GM23338 (cell line): ENCODE measurements at regions not wholly inside any gene's neighbourhood (a gene's known extent, or its start where the extent isn't known, plus 50 kb on each side); places are given as distances from the start of the nearest gene placed in this dataset.

ENCODE experiments used
- ATAC-seq: fragments of 200-7000 bp; cut with Tn5 transposase; 3 replicates; pipeline ENCODE4 v1.9.1; 2020
- DNase-seq: peaks from one replicate; pipeline ENCODE4 v3.0.0-alpha.2; 2015; ENCODE audit warnings: low spot score
- H2AFZ ChIP-seq: fragments of 200-600 bp; sonication (generic); 2 replicates; pipeline ENCODE4 v1.8.0; 2016; ENCODE audit warnings: antibody characterized with exemption, mild to moderate bottlenecking, moderate library complexity
- H3F3A ChIP-seq: fragments of 200-600 bp; sonication (generic); replicated peaks from 2 replicates; pipeline ENCODE4 v1.8.0; 2017; ENCODE audit warnings: antibody characterized with exemption, mixed run types, low read depth
- H3K27ac ChIP-seq: fragments of 200-600 bp; sonication (generic); 2 replicates; pipeline ENCODE4 v1.6.1; 2016; ENCODE audit warnings: low read depth
- H3K27me3 ChIP-seq: fragments of 200-600 bp; sonication (generic); 2 replicates; pipeline ENCODE4 v1.8.0; 2016; ENCODE audit warnings: mild to moderate bottlenecking, mixed run types, moderate library complexity; ENCODE audit not compliant: insufficient read depth
- H3K36me3 ChIP-seq: fragments of 200-600 bp; sonication (generic); 2 replicates; pipeline ENCODE4 v1.8.0; 2016; ENCODE audit warnings: mild to moderate bottlenecking; ENCODE audit not compliant: insufficient read depth
- H3K4me1 ChIP-seq: fragments of 200-600 bp; sonication (generic); 2 replicates; pipeline ENCODE4 v1.8.0; 2016; ENCODE audit warnings: mild to moderate bottlenecking, moderate library complexity; ENCODE audit not compliant: insufficient read depth
- H3K4me2 ChIP-seq: fragments of 200-600 bp; sonication (generic); 2 replicates; pipeline ENCODE4 v1.7.1; 2017; ENCODE audit warnings: mixed run types
- H3K4me3 ChIP-seq: fragments of 200-600 bp; sonication (generic); 2 replicates; pipeline ENCODE4 v1.6.1; 2016; ENCODE audit warnings: mixed run types
- H3K79me2 ChIP-seq: fragments of 200-600 bp; sonication (generic); replicated peaks from 2 replicates; pipeline ENCODE4 v1.8.0; 2017; ENCODE audit warnings: mild to moderate bottlenecking; ENCODE audit not compliant: insufficient read depth
- H3K9me2 ChIP-seq: fragments of 200-600 bp; sonication (generic); 2 replicates; pipeline ENCODE4 v1.8.0; 2017; ENCODE audit not compliant: insufficient read depth
- H4K20me1 ChIP-seq: fragments of 200-600 bp; sonication (generic); replicated peaks from 2 replicates; pipeline ENCODE4 v1.8.0; 2017; ENCODE audit warnings: mild to moderate bottlenecking; ENCODE audit not compliant: insufficient read depth
- H3K27ac Mint-ChIP-seq: 2 replicates; pipeline ENCODE4 v1.8.0; 2020; ENCODE audit warnings: inconsistent platforms, mild to moderate bottlenecking, moderate library complexity, mixed read lengths
- H3K27me3 Mint-ChIP-seq: 3 replicates; pipeline ENCODE4 v1.8.0; 2022; ENCODE audit warnings: low read depth, mild to moderate bottlenecking, moderate library complexity, mixed read lengths, inconsistent platforms; ENCODE audit not compliant: insufficient read depth, poor library complexity
- H3K36me3 Mint-ChIP-seq: 3 replicates; pipeline ENCODE4 v1.8.0; 2021; ENCODE audit warnings: low read depth, mild to moderate bottlenecking, inconsistent platforms, moderate library complexity, mixed read lengths
- H3K4me1 Mint-ChIP-seq: 3 replicates; pipeline ENCODE4 v1.8.0; 2020; ENCODE audit warnings: mild to moderate bottlenecking, inconsistent platforms, mixed read lengths
- H3K4me3 Mint-ChIP-seq: 3 replicates; pipeline ENCODE4 v1.8.0; 2021; ENCODE audit warnings: moderate library complexity, mild to moderate bottlenecking, inconsistent platforms, mixed read lengths
- H3K9me3 Mint-ChIP-seq: 3 replicates; pipeline ENCODE4 v1.8.0; 2020; ENCODE audit warnings: moderate library complexity, mild to moderate bottlenecking, inconsistent platforms, mixed read lengths
- EZH2 ChIP-seq: fragments of 200-600 bp; sonication (generic); IDR thresholded peaks from one replicate; pipeline ENCODE4 v1.8.0; 2017; ENCODE audit warnings: antibody characterized with exemption, mild to moderate bottlenecking, low read depth; ENCODE audit not compliant: unreplicated experiment
- JUNB ChIP-seq: IDR thresholded peaks from one replicate; pipeline ENCODE4 v1.6.1; 2016; ENCODE audit warnings: antibody characterized with exemption; ENCODE audit not compliant: unreplicated experiment
- POLR2AphosphoS5 ChIP-seq: IDR thresholded peaks from 2 replicates; pipeline ENCODE4 v1.6.1; 2016; ENCODE audit warnings: antibody characterized with exemption, low read depth
- ZNF331 ChIP-seq: fragments of 250-450 bp; sonication (Bioruptor Pico); IDR thresholded peaks from 2 replicates; pipeline ENCODE4 v1.5.0; 2020; ENCODE audit warnings: low read depth, mild to moderate bottlenecking, moderate library complexity
- ZNF462 ChIP-seq: fragments of 250-450 bp; sonication (Bioruptor Pico); IDR thresholded peaks from 2 replicates; pipeline ENCODE4 v1.5.0; 2020; ENCODE audit warnings: mild to moderate bottlenecking, moderate library complexity

- H3K4me2 ChIP-seq: peak overlapping the region; percentile 30
- no peak overlapping the region; the same call in 1 of the 2 replicates for H3K27ac ChIP-seq
- no peaks in the 10 kb centered on the region for H3F3A ChIP-seq
- H3K9me3 Mint-ChIP-seq: no peaks in the 10 kb centered on the region
- H2AFZ ChIP-seq: no peak overlapping the region
- H3K27me3 Mint-ChIP-seq: no peaks in the 10 kb centered on the region
- peaks cover 11% of the 10 kb centered on the region for H3K4me1 ChIP-seq
- H4K20me1 ChIP-seq: no peaks in the 10 kb centered on the region
- H3K27me3 ChIP-seq: no peaks in the 10 kb centered on the region
- DNase-seq (peak; percentile 63), ATAC-seq (peak; percentile 71)
- H3K4me1 Mint-ChIP-seq: peaks cover 24% of the 10 kb centered on the region
- TF ChIP-seq POLR2AphosphoS5 (no peak), ZNF462 (CRISPR knock-in tag) (peak; percentile 79)
- no peak overlapping the region for H3K4me3 Mint-ChIP-seq
- H3K36me3 ChIP-seq: no peaks in the 10 kb centered on the region
- H3K9me2 ChIP-seq: no peaks in the 10 kb centered on the region; the same call in 1 of the 2 replicates
- H3K27ac Mint-ChIP-seq: no peak overlapping the region
- H3K36me3 Mint-ChIP-seq: peaks cover 4% of the 10 kb centered on the region; the same call in 2 of the 3 replicates
- no peaks in the 10 kb centered on the region for H3K79me2 ChIP-seq
- H3K4me3 ChIP-seq: no peak overlapping the region
Observed at GRCh38 chr10:36688717-36689116, 436.7 kb upstream of the ANKRD30A start.

- Histone ChIP-seq H3F3A (no peaks in the 10 kb centered on the region), H3K4me2 (no peak overlapping the region), H3K27ac (no peak overlapping the region), H3K79me2 (no peaks in the 10 kb centered on the region), H3K4me1 (peaks cover 4% of the 10 kb centered on the region), H4K20me1 (no peaks in the 10 kb centered on the region), H3K27me3 (no peaks in the 10 kb centered on the region), H3K4me3 (no peak overlapping the region), H2AFZ (no peak overlapping the region), H3K9me2 (no peaks in the 10 kb centered on the region), H3K36me3 (no peaks in the 10 kb centered on the region)
- Mint-ChIP-seq H3K27ac (no peak overlapping the region), H3K27me3 (no peaks in the 10 kb centered on the region), H3K36me3 (peaks cover 4% of the 10 kb centered on the region; the same call in 2 of the 3 replicates), H3K4me1 (peaks cover 19% of the 10 kb centered on the region; the same call in 2 of the 3 replicates), H3K9me3 (no peaks in the 10 kb centered on the region), H3K4me3 (no peak overlapping the region)
- no peak for ATAC-seq
- no peak for DNase-seq
- no peak for TF ChIP-seq POLR2AphosphoS5
- no peak for TF ChIP-seq JUNB
- TF ChIP-seq ZNF462 (CRISPR knock-in tag): no peak
- TF ChIP-seq EZH2: no peak
- no peak for TF ChIP-seq ZNF331 (CRISPR knock-in tag)
Observed at GRCh38 chr10:36683421-36683820, 442.0 kb upstream of the ANKRD30A start.
